ENCODE measurements at regions not wholly inside any gene's neighbourhood (a gene's known extent, or its start where the extent isn't known, plus 50 kb on each side); places are given as distances from the start of the nearest gene placed in this dataset.

DNA sequence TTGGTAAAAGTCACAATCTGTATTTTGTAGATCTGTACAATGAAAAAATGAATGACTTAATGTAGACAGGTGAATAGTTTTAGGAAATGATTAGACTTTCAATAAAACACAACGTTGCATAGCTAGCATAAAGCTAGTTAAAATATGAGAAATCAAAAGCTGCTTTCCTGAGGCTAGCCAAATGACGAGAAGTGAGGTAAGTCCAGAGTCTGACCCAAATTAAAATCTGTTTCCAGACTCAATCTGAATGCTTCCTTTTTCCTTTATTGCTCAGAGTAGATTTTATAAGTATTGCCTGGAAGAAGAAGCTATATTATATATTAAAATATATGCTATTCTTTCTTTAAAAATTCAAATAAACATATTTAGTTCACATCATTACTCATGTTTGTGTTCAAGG lies 615.4 kb downstream of the CD109 start:
- no peak overlapping the region for H3K4me3 ChIP-seq (replicated peaks in 1 of 2; ENCODE audit: low read depth in 2 of 2, low read length in 2 of 2)
- DNase-seq (ENCODE audit: low read depth in 2 of 2), result no peak
- TF ChIP-seq, protein P1, sequence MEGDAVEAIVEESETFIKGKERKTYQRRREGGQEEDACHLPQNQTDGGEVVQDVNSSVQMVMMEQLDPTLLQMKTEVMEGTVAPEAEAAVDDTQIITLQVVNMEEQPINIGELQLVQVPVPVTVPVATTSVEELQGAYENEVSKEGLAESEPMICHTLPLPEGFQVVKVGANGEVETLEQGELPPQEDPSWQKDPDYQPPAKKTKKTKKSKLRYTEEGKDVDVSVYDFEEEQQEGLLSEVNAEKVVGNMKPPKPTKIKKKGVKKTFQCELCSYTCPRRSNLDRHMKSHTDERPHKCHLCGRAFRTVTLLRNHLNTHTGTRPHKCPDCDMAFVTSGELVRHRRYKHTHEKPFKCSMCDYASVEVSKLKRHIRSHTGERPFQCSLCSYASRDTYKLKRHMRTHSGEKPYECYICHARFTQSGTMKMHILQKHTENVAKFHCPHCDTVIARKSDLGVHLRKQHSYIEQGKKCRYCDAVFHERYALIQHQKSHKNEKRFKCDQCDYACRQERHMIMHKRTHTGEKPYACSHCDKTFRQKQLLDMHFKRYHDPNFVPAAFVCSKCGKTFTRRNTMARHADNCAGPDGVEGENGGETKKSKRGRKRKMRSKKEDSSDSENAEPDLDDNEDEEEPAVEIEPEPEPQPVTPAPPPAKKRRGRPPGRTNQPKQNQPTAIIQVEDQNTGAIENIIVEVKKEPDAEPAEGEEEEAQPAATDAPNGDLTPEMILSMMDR (IDR thresholded peaks at IDR 0.05; ENCODE audit: low read depth, low read length), result no peak

DNA sequence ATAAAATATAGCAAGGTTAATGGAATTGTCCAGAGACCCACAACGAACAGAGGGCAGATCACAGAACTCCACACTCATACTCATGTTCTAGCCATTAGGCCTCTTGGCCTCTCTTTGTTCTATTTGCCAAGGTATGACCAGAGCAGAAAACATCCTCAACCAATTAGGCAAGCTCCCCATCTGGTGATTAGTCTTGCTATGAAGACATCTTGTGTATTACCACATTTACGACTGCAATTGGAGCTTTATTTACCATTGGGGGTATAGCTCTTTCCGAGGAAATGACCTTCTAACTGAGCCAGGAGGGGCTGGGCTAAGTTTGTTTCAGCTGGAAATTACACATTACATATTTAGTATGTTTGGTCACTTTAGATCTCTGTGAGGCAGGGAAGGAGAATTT lies 593.9 kb downstream of the CD109 start:
- no peak overlapping the region for H3K4me3 ChIP-seq (replicated peaks in 1 of 2; ENCODE audit: low read depth in 2 of 2, low read length in 2 of 2)
- TF ChIP-seq, protein P1 (IDR thresholded peaks at IDR 0.05; ENCODE audit: low read depth, low read length), result no peak
- peak in 1 of 2 donors; percentile 36 for DNase-seq (ENCODE audit: low read depth in 2 of 2)

- DNase-seq (ENCODE audit: low read depth in 2 of 2), result no peak
- TF ChIP-seq, protein P1 (IDR thresholded peaks at IDR 0.05; ENCODE audit: low read depth, low read length), result no peak
- H3K4me3 ChIP-seq (replicated peaks in 1 of 2; ENCODE audit: low read depth in 2 of 2, low read length in 2 of 2), result no peak overlapping the region
These were observed 591.9 kb downstream of the CD109 start for GRCh38 chr6:74287932-74288331.

GRCh38 chr6:74287441-74287840 lies 591.4 kb downstream of the CD109 start:
- no peak overlapping the region for H3K4me3 ChIP-seq (replicated peaks in 1 of 2; ENCODE audit: low read depth in 2 of 2, low read length in 2 of 2)
- TF ChIP-seq, protein P1 (IDR thresholded peaks at IDR 0.05; ENCODE audit: low read depth, low read length), result no peak
- DNase-seq (ENCODE audit: low read depth in 2 of 2), result no peak

- DNase-seq (ENCODE audit: low read depth in 2 of 2), result no peak
- no peak overlapping the region for H3K4me3 ChIP-seq (replicated peaks in 1 of 2; ENCODE audit: low read depth in 2 of 2, low read length in 2 of 2)
- TF ChIP-seq, protein P1 (IDR thresholded peaks at IDR 0.05; ENCODE audit: low read depth, low read length), result no peak
These were observed 588.3 kb downstream of the CD109 start for GRCh38 chr6:74284284-74284683.

- DNase-seq (ENCODE audit: low read depth in 2 of 2), result no peak
- TF ChIP-seq, protein P1 (IDR thresholded peaks at IDR 0.05; ENCODE audit: low read depth, low read length), result no peak
- no peak overlapping the region for H3K4me3 ChIP-seq (replicated peaks in 1 of 2; ENCODE audit: low read depth in 2 of 2, low read length in 2 of 2)
These were observed 587.5 kb downstream of the CD109 start for GRCh38 chr6:74283532-74283931.

- H3K4me3 ChIP-seq (replicated peaks in 1 of 2; ENCODE audit: low read depth in 2 of 2, low read length in 2 of 2), result no peak overlapping the region
- DNase-seq (ENCODE audit: low read depth in 2 of 2), result no peak
- TF ChIP-seq, protein P1 (IDR thresholded peaks at IDR 0.05; ENCODE audit: low read depth, low read length), result no peak
These were observed 586.2 kb downstream of the CD109 start for GRCh38 chr6:74282143-74282689.
